Nephron progenitor cell (in vitro differentiated cells): ENCODE measurements at regions not wholly inside any gene's neighbourhood (a gene's known extent, or its start where the extent isn't known, plus 50 kb on each side); places are given as distances from the start of the nearest gene placed in this dataset.
"Not testable (repeated sequence)": the region's sequence is repeated elsewhere in the genome, so short reads cannot be mapped to it uniquely, and the experiment has no call there.

Experiments
- DNase-seq: peaks from one replicate; pipeline ENCODE4 v3.0.0; 2021
- H3K27ac Mint-ChIP-seq: 2 replicates; pipeline ENCODE4 v1.8.0; 2021; ENCODE audit warnings: mild to moderate bottlenecking, moderate library complexity, mixed read lengths
- H3K27me3 Mint-ChIP-seq: 2 replicates; pipeline ENCODE4 v1.8.0; 2021; ENCODE audit warnings: mild to moderate bottlenecking, low read depth, mixed read lengths; ENCODE audit not compliant: poor library complexity
- H3K36me3 Mint-ChIP-seq: 2 replicates; pipeline ENCODE4 v1.8.0; 2021; ENCODE audit warnings: low read depth, mixed read lengths
- H3K4me1 Mint-ChIP-seq: 2 replicates; pipeline ENCODE4 v1.8.0; 2021; ENCODE audit warnings: mixed read lengths
- H3K4me3 Mint-ChIP-seq: 2 replicates; pipeline ENCODE4 v1.8.0; 2021; ENCODE audit warnings: mild to moderate bottlenecking, moderate library complexity, mixed read lengths
- H3K9me3 Mint-ChIP-seq: 2 replicates; pipeline ENCODE4 v1.8.0; 2021; ENCODE audit warnings: mild to moderate bottlenecking, moderate library complexity, mixed read lengths
- TF ChIP-seq, protein P1 (sequence below): fragments of 200-600 bp; sonication (generic); IDR thresholded peaks from 2 replicates; pipeline ENCODE4 v1.5.0; 2021; ENCODE audit warnings: antibody characterized with exemption

DNA sequence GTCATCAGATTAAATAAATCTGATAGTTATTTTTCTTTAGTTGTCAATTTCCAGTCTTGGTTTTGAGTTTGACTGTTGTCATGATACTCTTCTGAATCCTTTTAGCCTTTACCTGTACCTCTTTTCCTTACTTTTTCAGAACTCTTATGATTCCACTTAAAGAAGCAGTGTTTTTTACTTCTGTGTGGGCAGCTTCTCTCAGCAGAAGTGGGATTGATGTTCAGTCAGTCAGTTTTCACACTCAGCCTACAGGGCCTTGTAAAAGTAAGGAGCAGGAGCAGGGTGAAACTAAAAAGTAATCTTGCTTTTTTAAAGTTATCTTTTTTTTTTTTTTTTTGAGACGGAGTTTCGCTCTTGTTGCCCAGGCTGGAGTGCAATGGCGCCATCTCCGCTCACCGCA lies 75.1 kb downstream of the HAUS1 start:
- H3K4me3 Mint-ChIP-seq: no peak overlapping the region
- TF ChIP-seq, protein P1, sequence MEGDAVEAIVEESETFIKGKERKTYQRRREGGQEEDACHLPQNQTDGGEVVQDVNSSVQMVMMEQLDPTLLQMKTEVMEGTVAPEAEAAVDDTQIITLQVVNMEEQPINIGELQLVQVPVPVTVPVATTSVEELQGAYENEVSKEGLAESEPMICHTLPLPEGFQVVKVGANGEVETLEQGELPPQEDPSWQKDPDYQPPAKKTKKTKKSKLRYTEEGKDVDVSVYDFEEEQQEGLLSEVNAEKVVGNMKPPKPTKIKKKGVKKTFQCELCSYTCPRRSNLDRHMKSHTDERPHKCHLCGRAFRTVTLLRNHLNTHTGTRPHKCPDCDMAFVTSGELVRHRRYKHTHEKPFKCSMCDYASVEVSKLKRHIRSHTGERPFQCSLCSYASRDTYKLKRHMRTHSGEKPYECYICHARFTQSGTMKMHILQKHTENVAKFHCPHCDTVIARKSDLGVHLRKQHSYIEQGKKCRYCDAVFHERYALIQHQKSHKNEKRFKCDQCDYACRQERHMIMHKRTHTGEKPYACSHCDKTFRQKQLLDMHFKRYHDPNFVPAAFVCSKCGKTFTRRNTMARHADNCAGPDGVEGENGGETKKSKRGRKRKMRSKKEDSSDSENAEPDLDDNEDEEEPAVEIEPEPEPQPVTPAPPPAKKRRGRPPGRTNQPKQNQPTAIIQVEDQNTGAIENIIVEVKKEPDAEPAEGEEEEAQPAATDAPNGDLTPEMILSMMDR: no peak
- H3K27ac Mint-ChIP-seq: no peak overlapping the region
- H3K9me3 Mint-ChIP-seq: no peaks in the 10 kb centered on the region
- no peak for DNase-seq
- H3K36me3 Mint-ChIP-seq: peaks cover 13% of the 10 kb centered on the region
- H3K27me3 Mint-ChIP-seq: no peaks in the 10 kb centered on the region
- H3K4me1 Mint-ChIP-seq: peaks cover 28% of the 10 kb centered on the region

DNA sequence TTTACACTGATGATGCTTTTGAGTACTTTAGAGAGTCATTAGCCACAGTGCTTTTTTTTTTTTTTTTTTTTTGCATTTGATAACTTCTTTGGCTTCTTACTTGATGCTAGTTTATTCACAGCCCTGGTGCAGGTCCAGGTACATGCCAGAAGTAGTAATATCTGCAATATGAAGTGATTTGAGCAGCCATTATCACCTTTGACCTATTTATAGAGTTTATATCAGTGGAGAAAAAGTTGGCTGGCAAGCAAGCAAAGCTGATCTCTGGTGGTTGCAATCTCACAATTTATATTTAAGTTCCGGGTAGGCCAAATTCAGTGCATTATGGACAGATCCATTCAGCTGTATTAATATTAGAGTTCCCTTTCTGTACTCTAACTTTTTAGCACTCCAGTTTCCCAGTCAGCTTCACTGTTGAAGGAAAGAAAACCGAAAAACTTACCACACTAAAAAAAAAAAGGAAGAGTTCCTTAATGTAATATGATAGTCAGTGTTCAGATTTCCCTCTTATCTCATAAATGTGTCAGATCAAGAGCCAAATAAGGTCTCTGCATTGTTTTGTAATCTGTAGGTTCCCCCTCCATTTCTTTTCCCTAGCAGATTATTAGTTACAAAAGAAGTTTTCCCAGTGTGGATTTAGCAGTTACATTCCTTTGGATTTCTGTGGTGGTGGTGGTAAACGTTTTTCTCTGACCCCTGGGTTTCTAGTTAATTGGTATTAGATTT lies 78.6 kb downstream of the HAUS1 start:
- Mint-ChIP-seq H3K27me3 (no peaks in the 10 kb centered on the region), H3K36me3 (peaks cover 20% of the 10 kb centered on the region), H3K4me3 (no peak overlapping the region), H3K4me1 (peaks cover 11% of the 10 kb centered on the region), H3K9me3 (no peaks in the 10 kb centered on the region), H3K27ac (peak overlapping the region; percentile 9)
- DNase-seq: no peak
- TF ChIP-seq, protein P1: no peak

DNA sequence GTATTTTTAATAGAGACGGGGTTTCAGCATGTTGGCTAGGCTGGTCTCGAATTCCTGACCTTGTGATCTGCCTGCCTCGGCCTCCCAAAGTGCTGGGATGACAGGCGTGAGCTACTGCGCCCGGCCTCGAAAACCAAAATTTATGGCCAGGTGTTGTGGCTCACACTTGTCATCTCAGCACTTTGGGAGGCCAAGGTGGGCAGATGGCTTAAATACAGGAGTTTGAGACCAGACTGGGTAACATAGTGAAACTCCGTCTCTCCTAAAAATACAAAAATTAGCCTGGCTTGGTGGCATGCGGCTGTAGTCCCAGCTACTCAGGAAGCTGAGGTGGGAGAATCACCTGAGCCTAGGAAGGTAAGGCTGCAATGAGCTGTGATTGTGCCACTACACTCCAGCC lies 80.1 kb downstream of the HAUS1 start:
- Mint-ChIP-seq H3K4me1 (peaks cover 11% of the 10 kb centered on the region), H3K36me3 (peaks cover 20% of the 10 kb centered on the region)
- DNase-seq, H3K27me3 Mint-ChIP-seq, H3K27ac Mint-ChIP-seq, H3K9me3 Mint-ChIP-seq, H3K4me3 Mint-ChIP-seq: not testable (repeated sequence)

DNA sequence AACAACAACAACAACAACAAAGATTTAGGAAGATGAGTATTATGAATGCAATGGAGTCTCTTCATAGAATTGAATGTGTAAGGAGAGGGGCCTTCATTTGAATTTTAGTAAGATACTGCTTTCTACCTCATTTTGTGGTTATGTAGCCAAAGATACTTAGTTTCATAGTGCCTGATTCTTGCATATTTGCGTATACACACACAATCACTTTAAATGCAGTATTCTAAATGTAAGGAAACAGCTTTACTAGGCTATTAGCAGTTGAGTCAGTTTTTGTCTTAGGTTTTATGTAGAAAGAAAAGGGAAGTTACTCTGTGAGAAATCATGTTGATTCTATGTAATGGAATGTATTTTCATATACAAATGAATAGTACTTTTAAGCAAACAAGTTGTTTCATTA lies 80.5 kb downstream of the HAUS1 start:
- H3K27me3 Mint-ChIP-seq: no peaks in the 10 kb centered on the region
- no peak overlapping the region for H3K27ac Mint-ChIP-seq
- TF ChIP-seq, protein P1: no peak
- H3K36me3 Mint-ChIP-seq: peaks cover 16% of the 10 kb centered on the region
- DNase-seq: no peak
- H3K9me3 Mint-ChIP-seq: no peaks in the 10 kb centered on the region
- H3K4me3 Mint-ChIP-seq: no peak overlapping the region
- H3K4me1 Mint-ChIP-seq: peaks cover 11% of the 10 kb centered on the region

GRCh38 chr18:46190667-46191066 lies 86.5 kb downstream of the HAUS1 start:
- peaks cover 9% of the 10 kb centered on the region for H3K36me3 Mint-ChIP-seq
- TF ChIP-seq, protein P1: no peak

DNA sequence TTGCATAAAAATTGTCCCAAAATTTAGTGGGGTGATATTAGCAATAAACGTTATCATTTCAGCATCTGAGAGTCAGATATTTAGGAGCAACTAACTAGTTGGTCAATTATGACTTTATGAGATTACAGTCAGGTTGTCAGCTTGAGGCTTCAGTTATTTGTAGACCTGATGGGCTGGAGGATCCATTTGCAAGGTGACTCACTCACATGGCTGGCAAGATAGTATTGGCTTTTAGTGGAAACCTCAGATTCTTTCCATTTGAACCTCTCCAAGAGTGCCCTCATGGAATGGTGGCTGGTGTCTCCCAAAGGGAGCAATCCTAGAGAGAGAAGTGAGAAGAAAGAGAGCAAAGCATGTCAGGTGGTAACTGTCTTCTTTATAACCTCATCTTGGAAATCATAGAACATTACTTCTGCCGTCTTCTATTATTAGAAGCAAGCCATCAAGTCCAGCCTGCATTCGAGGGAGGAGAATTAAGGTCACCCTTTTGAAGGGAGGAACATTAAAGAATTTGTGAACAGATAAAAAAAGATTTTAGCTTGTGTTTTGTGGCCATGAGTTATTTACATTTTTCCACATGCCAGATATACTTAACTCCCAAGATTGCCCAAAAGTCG lies 92.5 kb downstream of the HAUS1 start:
- H3K4me3 Mint-ChIP-seq: no peak overlapping the region
- H3K36me3 Mint-ChIP-seq: peaks cover 18% of the 10 kb centered on the region
- H3K27ac Mint-ChIP-seq: no peak overlapping the region
- peaks cover 6% of the 10 kb centered on the region for H3K4me1 Mint-ChIP-seq
- DNase-seq: no peak
- H3K9me3 Mint-ChIP-seq: no peaks in the 10 kb centered on the region
- H3K27me3 Mint-ChIP-seq: no peaks in the 10 kb centered on the region
- TF ChIP-seq, protein P1: no peak

More at GRCh38 chr18:46190667-46191066, 86.5 kb downstream of the HAUS1 start:
- Mint-ChIP-seq H3K27ac (peak overlapping the region; percentile 48), H3K27me3 (no peaks in the 10 kb centered on the region), H3K4me1 (no peaks in the 10 kb centered on the region), H3K9me3 (no peaks in the 10 kb centered on the region), H3K4me3 (no peak overlapping the region)
- no peak for DNase-seq
